PC-3 (cell line): ENCODE measurements at regions not wholly inside any gene's neighbourhood (a gene's known extent, or its start where the extent isn't known, plus 50 kb on each side); places are given as distances from the start of the nearest gene placed in this dataset.

ENCODE experiments used
- CTCF ChIP-seq: fragments of 300-600 bp; sonication (generic); conservative IDR thresholded peaks from 2 replicates; pipeline ENCODE4 v1.5.1; 2017; ENCODE audit warnings: antibody characterized with exemption, low read depth, mild to moderate bottlenecking, low read length
- EZH2 ChIP-seq: fragments of 300-600 bp; sonication (generic); IDR thresholded peaks from one replicate; pipeline ENCODE4 v1.6.1; 2017; ENCODE audit warnings: antibody characterized with exemption, mild to moderate bottlenecking, low read length; ENCODE audit not compliant: unreplicated experiment
- EZH2phosphoT487 ChIP-seq: fragments of 300-600 bp; sonication (generic); IDR thresholded peaks from 2 replicates; pipeline ENCODE4 v1.6.1; 2018; ENCODE audit warnings: mild to moderate bottlenecking, antibody characterized with exemption, low read length, borderline replicate concordance

GRCh38 chr3:148204131-148204530 is 493.6 kb upstream of the AGTR1 start:
- no peak for TF ChIP-seq CTCF
- TF ChIP-seq EZH2phosphoT487, result no peak
- no peak for TF ChIP-seq EZH2
